ENCODE measurements at regions not wholly inside any gene's neighbourhood (a gene's known extent, or its start where the extent isn't known, plus 50 kb on each side); places are given as distances from the start of the nearest gene placed in this dataset.

GRCh38 chr6:85747666-85748065, 105.0 kb upstream of the SYNCRIP start:
- no peak for DNase-seq
- Histone ChIP-seq H3K4me3 (ENCODE audit: low read length in 3 of 3) (no peak overlapping the region), H3K27me3 (ENCODE audit: control insufficient read depth, insufficient read depth, low read length) (no peaks in the 10 kb centered on the region), H3K9ac (ENCODE audit: low read length in 3 of 3) (no peak overlapping the region), H3K4me1 (ENCODE audit: control insufficient read depth in 2 of 3, insufficient read depth in 2 of 3, low read depth in 1 of 3, low read length in 3 of 3) (no peaks in the 10 kb centered on the region), H3K27ac (ENCODE audit: low read depth in 2 of 2, low read length in 2 of 2) (no peak overlapping the region), H3K9me3 (ENCODE audit: control insufficient read depth in 2 of 3, insufficient read depth in 1 of 3, low read length in 3 of 3) (no peaks in the 10 kb centered on the region), H3K36me3 (ENCODE audit: control insufficient read depth in 2 of 3, insufficient read depth in 3 of 3, low read length in 3 of 3) (no peaks in the 10 kb centered on the region)
- TF ChIP-seq CTCF (IDR thresholded peaks at IDR 0.05; ENCODE audit: borderline replicate concordance, extremely low read depth, insufficient read depth) = no peak
- intact Hi-C loops (cut with DNase I) = no loop called here
- FAIRE-seq = no peak

GRCh38 chr6:85747093-85747492, 104.4 kb upstream of the SYNCRIP start:
- DNase-seq = no peak
- Histone ChIP-seq H3K9me3 (ENCODE audit: control insufficient read depth in 2 of 3, insufficient read depth in 1 of 3, low read length in 3 of 3) (no peaks in the 10 kb centered on the region), H3K4me3 (ENCODE audit: low read length in 3 of 3) (no peak overlapping the region), H3K36me3 (ENCODE audit: control insufficient read depth in 2 of 3, insufficient read depth in 3 of 3, low read length in 3 of 3) (no peaks in the 10 kb centered on the region), H3K4me1 (ENCODE audit: control insufficient read depth in 2 of 3, insufficient read depth in 2 of 3, low read depth in 1 of 3, low read length in 3 of 3) (no peaks in the 10 kb centered on the region), H3K27me3 (ENCODE audit: control insufficient read depth, insufficient read depth, low read length) (no peaks in the 10 kb centered on the region), H3K27ac (ENCODE audit: low read depth in 2 of 2, low read length in 2 of 2) (no peak overlapping the region), H3K9ac (ENCODE audit: low read length in 3 of 3) (no peak overlapping the region)
- no peak for TF ChIP-seq CTCF (IDR thresholded peaks at IDR 0.05; ENCODE audit: borderline replicate concordance, extremely low read depth, insufficient read depth)
- no peak for FAIRE-seq
- intact Hi-C loops (cut with DNase I) = no loop called here

- H3K4me1 ChIP-seq (ENCODE audit: control insufficient read depth in 2 of 3, insufficient read depth in 2 of 3, low read depth in 1 of 3, low read length in 3 of 3) = no peaks in the 10 kb centered on the region
- H3K9me3 ChIP-seq (ENCODE audit: control insufficient read depth in 2 of 3, insufficient read depth in 1 of 3, low read length in 3 of 3) = no peaks in the 10 kb centered on the region
- H3K27ac ChIP-seq (ENCODE audit: low read depth in 2 of 2, low read length in 2 of 2) = no peak overlapping the region
- no peak for FAIRE-seq
- H3K4me3 ChIP-seq (ENCODE audit: low read length in 3 of 3) = no peak overlapping the region
- no peaks in the 10 kb centered on the region for H3K36me3 ChIP-seq (ENCODE audit: control insufficient read depth in 2 of 3, insufficient read depth in 3 of 3, low read length in 3 of 3)
- no peak overlapping the region for H3K9ac ChIP-seq (ENCODE audit: low read length in 3 of 3)
- H3K27me3 ChIP-seq (ENCODE audit: control insufficient read depth, insufficient read depth, low read length) = no peaks in the 10 kb centered on the region
- DNase-seq = no peak
- no peak for TF ChIP-seq CTCF (IDR thresholded peaks at IDR 0.05; ENCODE audit: borderline replicate concordance, extremely low read depth, insufficient read depth)
- intact Hi-C loops (cut with DNase I) = no loop called here
Measured at GRCh38 chr6:85744433-85744970, 101.8 kb upstream of the SYNCRIP start.

GRCh38 chr6:85726206-85726605, 83.5 kb upstream of the SYNCRIP start:
- H3K27ac ChIP-seq (ENCODE audit: low read depth in 2 of 2, low read length in 2 of 2) = no peak overlapping the region
- no peaks in the 10 kb centered on the region for H3K9me3 ChIP-seq (ENCODE audit: control insufficient read depth in 2 of 3, insufficient read depth in 1 of 3, low read length in 3 of 3)
- intact Hi-C loops (cut with DNase I) = no loop called here
- no peaks in the 10 kb centered on the region for H3K36me3 ChIP-seq (ENCODE audit: control insufficient read depth in 2 of 3, insufficient read depth in 3 of 3, low read length in 3 of 3)
- H3K27me3 ChIP-seq (ENCODE audit: control insufficient read depth, insufficient read depth, low read length) = no peaks in the 10 kb centered on the region
- H3K9ac ChIP-seq (ENCODE audit: low read length in 3 of 3) = no peak overlapping the region
- no peak for DNase-seq
- no peak overlapping the region for H3K4me3 ChIP-seq (ENCODE audit: low read length in 3 of 3)
- no peak for TF ChIP-seq CTCF (IDR thresholded peaks at IDR 0.05; ENCODE audit: borderline replicate concordance, extremely low read depth, insufficient read depth)
- no peak for FAIRE-seq
- H3K4me1 ChIP-seq (ENCODE audit: control insufficient read depth in 2 of 3, insufficient read depth in 2 of 3, low read depth in 1 of 3, low read length in 3 of 3) = no peaks in the 10 kb centered on the region

All from kidney (tissue), 13 donors.